ENCODE measurements at regions not wholly inside any gene's neighbourhood (a gene's known extent, or its start where the extent isn't known, plus 50 kb on each side); places are given as distances from the start of the nearest gene placed in this dataset.
"Not testable (repeated sequence)": the region's sequence is repeated elsewhere in the genome, so short reads cannot be mapped to it uniquely, and the experiment has no call there.

- Mint-ChIP-seq H3K9me3 (peaks cover 0 to under 1% (median 0%) of the 10 kb centered on the region in 7 donors), H3K4me1 (no peaks in the 10 kb centered on the region), H3K27me3 (peaks cover 0 to 21% (median 5%) of the 10 kb centered on the region in 3 donors), H3K36me3 (no peaks in the 10 kb centered on the region), H3K4me3 (no peak overlapping the region), H3K27ac (peak overlapping the region in 1 of 6 donors; percentile 24)
- ATAC-seq (ENCODE audit: low read depth in 2 of 2) (no peak), DNase-seq (no peak)
Measured at GRCh38 chr5:62199792-62200716, 106.0 kb upstream of the KIF2A start.

- peaks cover 7 to 31% (median 23%) of the 10 kb centered on the region in 3 donors for H3K27me3 Mint-ChIP-seq
- H3K4me1 Mint-ChIP-seq: no peaks in the 10 kb centered on the region
- H3K4me3 Mint-ChIP-seq: no peak overlapping the region
- no peak overlapping the region for H3K27ac Mint-ChIP-seq
- H3K36me3 Mint-ChIP-seq: no peaks in the 10 kb centered on the region
- ATAC-seq (ENCODE audit: low read depth in 2 of 2) (no peak), DNase-seq (no peak)
- no peaks in the 10 kb centered on the region for H3K9me3 Mint-ChIP-seq
Measured at GRCh38 chr5:62206150-62206829, 99.7 kb upstream of the KIF2A start.

GRCh38 chr5:62208218-62208852 is 97.7 kb upstream of the KIF2A start:
- Mint-ChIP-seq H3K4me3 (no peak overlapping the region), H3K36me3 (no peaks in the 10 kb centered on the region), H3K9me3 (no peaks in the 10 kb centered on the region), H3K4me1 (no peaks in the 10 kb centered on the region), H3K27ac (peak overlapping the region in 1 of 6 donors; percentile 14), H3K27me3 (peaks cover 14 to 31% (median 23%) of the 10 kb centered on the region in 3 donors)
- ATAC-seq (ENCODE audit: low read depth in 2 of 2) (no peak), DNase-seq (no peak)

GRCh38 chr5:62211405-62211804 is 94.6 kb upstream of the KIF2A start:
- no peaks in the 10 kb centered on the region for H3K36me3 Mint-ChIP-seq
- no peak for DNase-seq
- H3K4me3 Mint-ChIP-seq: no peak overlapping the region
- ATAC-seq (ENCODE audit: low read depth in 2 of 2): no peak
- H3K27ac Mint-ChIP-seq: no peak overlapping the region
- peaks cover 16 to 18% (median 17%) of the 10 kb centered on the region in 3 donors for H3K27me3 Mint-ChIP-seq
- H3K9me3 Mint-ChIP-seq: no peaks in the 10 kb centered on the region
- no peaks in the 10 kb centered on the region for H3K4me1 Mint-ChIP-seq

- H3K27me3 Mint-ChIP-seq: peaks cover 14 to 19% (median 17%) of the 10 kb centered on the region in 3 donors
- H3K27ac Mint-ChIP-seq: no peak overlapping the region
- peak overlapping the region in 1 of 8 donors; percentile 22 for H3K4me3 Mint-ChIP-seq
- no peaks in the 10 kb centered on the region for H3K9me3 Mint-ChIP-seq
- no peak for ATAC-seq (ENCODE audit: low read depth in 2 of 2)
- no peak for DNase-seq
- H3K4me1 Mint-ChIP-seq: no peaks in the 10 kb centered on the region
- no peaks in the 10 kb centered on the region for H3K36me3 Mint-ChIP-seq
Measured at GRCh38 chr5:62212648-62213047, 93.4 kb upstream of the KIF2A start.

GRCh38 chr5:62214701-62215100 is 91.3 kb upstream of the KIF2A start:
- H3K27ac Mint-ChIP-seq: no peak overlapping the region
- H3K4me1 Mint-ChIP-seq: no peaks in the 10 kb centered on the region
- no peak for ATAC-seq (ENCODE audit: low read depth in 2 of 2)

GRCh38 chr5:62216603-62217002 is 89.4 kb upstream of the KIF2A start:
- not testable (repeated sequence) for H3K9me3 Mint-ChIP-seq; H3K36me3 Mint-ChIP-seq; H3K4me3 Mint-ChIP-seq; ATAC-seq (ENCODE audit: low read depth in 2 of 2); DNase-seq; H3K27ac Mint-ChIP-seq; H3K4me1 Mint-ChIP-seq
- H3K27me3 Mint-ChIP-seq: peaks cover 10 to 27% (median 16%) of the 10 kb centered on the region in 3 donors

More at GRCh38 chr5:62214701-62215100, 91.3 kb upstream of the KIF2A start:
- no peak for DNase-seq
- Mint-ChIP-seq H3K27me3 (peaks cover 14 to 16% (median 14%) of the 10 kb centered on the region in 3 donors), H3K4me3 (no peak overlapping the region), H3K9me3 (no peaks in the 10 kb centered on the region), H3K36me3 (no peaks in the 10 kb centered on the region)

GRCh38 chr5:62217095-62217494 is 88.9 kb upstream of the KIF2A start:
- H3K27me3 Mint-ChIP-seq: peaks cover 10 to 32% (median 11%) of the 10 kb centered on the region in 3 donors
- not testable (repeated sequence) for H3K36me3 Mint-ChIP-seq

GRCh38 chr5:62218860-62219259 is 87.1 kb upstream of the KIF2A start:
- not testable (repeated sequence) for ATAC-seq (ENCODE audit: low read depth in 2 of 2); H3K4me1 Mint-ChIP-seq; H3K9me3 Mint-ChIP-seq; H3K36me3 Mint-ChIP-seq; DNase-seq; H3K4me3 Mint-ChIP-seq
- Mint-ChIP-seq H3K27me3 (peaks cover 10 to 32% (median 11%) of the 10 kb centered on the region in 3 donors), H3K27ac (peak overlapping the region in 1 of 6 donors; percentile 44)

More at GRCh38 chr5:62217095-62217494, 88.9 kb upstream of the KIF2A start:
- H3K4me3 Mint-ChIP-seq; H3K4me1 Mint-ChIP-seq; ATAC-seq (ENCODE audit: low read depth in 2 of 2); H3K9me3 Mint-ChIP-seq; DNase-seq; H3K27ac Mint-ChIP-seq: not testable (repeated sequence)

GRCh38 chr5:62221881-62222280 is 84.1 kb upstream of the KIF2A start:
- peaks cover 8 to 10% (median 10%) of the 10 kb centered on the region in 3 donors for H3K4me1 Mint-ChIP-seq
- H3K36me3 Mint-ChIP-seq; H3K27ac Mint-ChIP-seq; DNase-seq; H3K4me3 Mint-ChIP-seq; ATAC-seq (ENCODE audit: low read depth in 2 of 2); H3K9me3 Mint-ChIP-seq: not testable (repeated sequence)
- H3K27me3 Mint-ChIP-seq: peaks cover 6 to 32% (median 6%) of the 10 kb centered on the region in 3 donors

GRCh38 chr5:62222305-62222704 is 83.7 kb upstream of the KIF2A start:
- not testable (repeated sequence) for ATAC-seq (ENCODE audit: low read depth in 2 of 2); H3K27ac Mint-ChIP-seq; H3K36me3 Mint-ChIP-seq; H3K4me3 Mint-ChIP-seq; DNase-seq; H3K9me3 Mint-ChIP-seq
- Mint-ChIP-seq H3K4me1 (peaks cover 8 to 10% (median 10%) of the 10 kb centered on the region in 3 donors), H3K27me3 (peaks cover 6 to 32% (median 8%) of the 10 kb centered on the region in 3 donors)

- not testable (repeated sequence) for H3K9me3 Mint-ChIP-seq, H3K36me3 Mint-ChIP-seq
- H3K4me3 Mint-ChIP-seq: peak overlapping the region; percentile 60 to 91 (median 83)
- DNase-seq (peak; percentile 58), ATAC-seq (ENCODE audit: low read depth in 2 of 2) (peak; percentile 96)
- peaks cover 8 to 10% (median 10%) of the 10 kb centered on the region in 3 donors for H3K4me1 Mint-ChIP-seq
- peak overlapping the region in 2 of 6 donors; percentile 59 to 95 for H3K27ac Mint-ChIP-seq
- H3K27me3 Mint-ChIP-seq: peaks cover 6 to 24% (median 12%) of the 10 kb centered on the region in 3 donors
Measured at GRCh38 chr5:62223312-62223670, 82.7 kb upstream of the KIF2A start.

- Mint-ChIP-seq H3K27ac (peak overlapping the region in 1 of 6 donors; percentile 79), H3K27me3 (peaks cover 0 to 16% (median 12%) of the 10 kb centered on the region in 3 donors), H3K4me1 (peaks cover 8 to 10% (median 10%) of the 10 kb centered on the region in 3 donors), H3K4me3 (peak overlapping the region in 1 of 8 donors; percentile 34)
- not testable (repeated sequence) for DNase-seq; H3K36me3 Mint-ChIP-seq; H3K9me3 Mint-ChIP-seq; ATAC-seq (ENCODE audit: low read depth in 2 of 2)
Measured at GRCh38 chr5:62224987-62225601, 80.9 kb upstream of the KIF2A start.

Data from naive B cell (primary cell).